Karpas-422 (cell line): ENCODE measurements at regions not wholly inside any gene's neighbourhood (a gene's known extent, or its start where the extent isn't known, plus 50 kb on each side); places are given as distances from the start of the nearest gene placed in this dataset.

Experiments used
- DNase-seq: peaks from one replicate; pipeline ENCODE4 v3.0.0-alpha.2; 2015
- H2AFZ ChIP-seq: fragments of 200-600 bp; sonication (generic); 2 replicates; pipeline ENCODE4 v1.6.1; 2014; ENCODE audit warnings: antibody characterized with exemption, low read length, mixed read lengths
- H3K27ac ChIP-seq: fragments of 200-600 bp; sonication (generic); 2 replicates; pipeline ENCODE4 v1.5.1; 2014; ENCODE audit warnings: mild to moderate bottlenecking, low read length, moderate library complexity
- H3K27me3 ChIP-seq: fragments of 200-600 bp; sonication (generic); 2 replicates; pipeline ENCODE4 v1.6.1; 2014; ENCODE audit warnings: low read length, mixed read lengths
- H3K36me3 ChIP-seq: fragments of 200-600 bp; sonication (generic); 2 replicates; pipeline ENCODE4 v1.6.1; 2014; ENCODE audit warnings: low read length, mixed read lengths; ENCODE audit not compliant: insufficient read depth
- H3K4me1 ChIP-seq: fragments of 200-600 bp; sonication (generic); 2 replicates; pipeline ENCODE4 v1.6.1; 2014; ENCODE audit warnings: mild to moderate bottlenecking, low read length, mixed read lengths
- H3K4me2 ChIP-seq: fragments of 200-600 bp; sonication (generic); 2 replicates; pipeline ENCODE4 v1.6.1; 2014; ENCODE audit warnings: low read length, low read depth, mild to moderate bottlenecking; ENCODE audit not compliant: poor library complexity, severe bottlenecking
- H3K4me3 ChIP-seq: fragments of 200-600 bp; sonication (generic); 2 replicates; pipeline ENCODE4 v1.5.1; 2014; ENCODE audit warnings: mild to moderate bottlenecking, antibody characterized with exemption, low read length, mixed read lengths
- H3K79me2 ChIP-seq: fragments of 200-600 bp; sonication (generic); 2 replicates; pipeline ENCODE4 v1.6.1; 2014; ENCODE audit warnings: mild to moderate bottlenecking, low read length, mixed read lengths
- H3K9ac ChIP-seq: fragments of 200-600 bp; sonication (generic); 2 replicates; pipeline ENCODE4 v1.6.0; 2014; ENCODE audit warnings: low read length
- H3K9me2 ChIP-seq: fragments of 200-600 bp; sonication (generic), shearing (Covaris generic); replicated peaks from 2 replicates; pipeline ENCODE4 v1.6.0; 2014; ENCODE audit warnings: mild to moderate bottlenecking, low read length, moderate library complexity; ENCODE audit not compliant: insufficient read depth
- H3K9me3 ChIP-seq: fragments of 300-700, 200-600 bp; sonication (generic); 2 replicates; pipeline ENCODE4 v1.6.1; 2014; ENCODE audit warnings: low read length, mixed read lengths
- H4K20me1 ChIP-seq: fragments of 200-600 bp; sonication (generic); 2 replicates; pipeline ENCODE4 v1.6.1; 2014; ENCODE audit warnings: mild to moderate bottlenecking, antibody characterized with exemption, low read length, low read depth; ENCODE audit not compliant: insufficient read depth

DNA sequence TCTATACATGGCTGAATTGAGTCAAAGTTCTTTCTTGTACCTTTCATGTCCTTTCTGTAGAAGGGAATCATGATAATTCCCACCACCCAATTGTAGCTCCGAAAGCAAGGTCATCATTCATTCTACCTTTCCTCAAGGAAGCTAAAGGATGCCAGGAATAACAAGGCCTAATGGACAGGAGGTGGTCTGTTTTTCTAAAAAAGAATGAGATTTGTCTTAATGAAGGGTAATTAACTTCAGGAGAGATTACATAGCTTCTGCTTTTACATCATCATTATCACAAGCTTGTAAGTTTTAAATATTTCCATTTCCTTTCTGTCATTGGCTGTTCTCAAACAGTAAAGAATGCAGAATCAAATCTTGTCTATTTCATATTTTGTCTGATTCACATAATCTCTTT lies 249.5 kb upstream of the SORCS1 start:
- Histone ChIP-seq H3K4me2 (no peak overlapping the region), H3K36me3 (no peaks in the 10 kb centered on the region), H3K27ac (no peak overlapping the region), H3K27me3 (no peaks in the 10 kb centered on the region), H3K9me2 (no peaks in the 10 kb centered on the region), H3K79me2 (no peaks in the 10 kb centered on the region), H3K4me1 (no peaks in the 10 kb centered on the region), H3K9ac (no peak overlapping the region), H2AFZ (no peak overlapping the region), H4K20me1 (no peaks in the 10 kb centered on the region), H3K4me3 (no peak overlapping the region), H3K9me3 (peaks cover 7% of the 10 kb centered on the region; the same call in 1 of the 2 replicates)
- no peak for DNase-seq

GRCh38 chr10:107409522-107409921 lies 245.0 kb upstream of the SORCS1 start:
- no peak overlapping the region for H3K4me2 ChIP-seq
- no peaks in the 10 kb centered on the region for H3K4me1 ChIP-seq
- H3K9ac ChIP-seq, result no peak overlapping the region
- no peak overlapping the region for H3K4me3 ChIP-seq
- H4K20me1 ChIP-seq, result no peaks in the 10 kb centered on the region
- peaks cover 7% of the 10 kb centered on the region for H3K9me3 ChIP-seq
- no peaks in the 10 kb centered on the region for H3K9me2 ChIP-seq
- H3K36me3 ChIP-seq, result no peaks in the 10 kb centered on the region
- DNase-seq, result no peak
- H3K27ac ChIP-seq, result no peak overlapping the region
- H3K79me2 ChIP-seq, result no peaks in the 10 kb centered on the region
- H2AFZ ChIP-seq, result no peak overlapping the region
- H3K27me3 ChIP-seq, result no peaks in the 10 kb centered on the region

DNA sequence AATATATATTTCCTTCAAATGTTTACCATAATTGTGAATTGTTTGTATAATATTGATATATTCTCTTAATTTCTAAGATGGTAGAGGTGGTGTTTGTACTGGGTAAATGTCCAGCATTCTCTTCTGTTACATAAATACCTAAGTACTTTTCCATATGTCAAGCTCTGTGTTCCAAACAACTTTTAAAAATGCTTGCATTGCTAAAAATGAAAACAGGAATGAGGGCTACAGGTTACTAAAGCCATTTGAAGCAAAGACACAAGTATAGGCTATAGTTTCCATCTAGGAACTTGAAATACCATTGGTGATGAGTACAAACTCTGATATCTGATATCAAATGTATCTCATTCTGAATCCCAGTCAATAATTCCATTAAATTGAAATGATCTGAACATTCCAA lies 233.6 kb upstream of the SORCS1 start:
- Histone ChIP-seq H3K4me2 (no peak overlapping the region), H3K9ac (no peak overlapping the region), H3K9me3 (peaks cover 23% of the 10 kb centered on the region), H3K9me2 (no peaks in the 10 kb centered on the region), H4K20me1 (no peaks in the 10 kb centered on the region), H3K79me2 (no peaks in the 10 kb centered on the region), H2AFZ (no peak overlapping the region), H3K27ac (no peak overlapping the region), H3K4me1 (no peaks in the 10 kb centered on the region), H3K36me3 (no peaks in the 10 kb centered on the region), H3K27me3 (no peaks in the 10 kb centered on the region), H3K4me3 (no peak overlapping the region)
- no peak for DNase-seq

- H3K4me1 ChIP-seq, result no peaks in the 10 kb centered on the region
- H3K9me2 ChIP-seq, result no peaks in the 10 kb centered on the region
- H3K4me3 ChIP-seq, result no peak overlapping the region
- H3K36me3 ChIP-seq, result no peaks in the 10 kb centered on the region
- no peak for DNase-seq
- no peak overlapping the region for H2AFZ ChIP-seq
- no peak overlapping the region for H3K4me2 ChIP-seq
- no peaks in the 10 kb centered on the region for H3K27me3 ChIP-seq
- H3K27ac ChIP-seq, result no peak overlapping the region
- H3K9me3 ChIP-seq, result peaks cover 24% of the 10 kb centered on the region
- no peaks in the 10 kb centered on the region for H3K79me2 ChIP-seq
- H4K20me1 ChIP-seq, result no peaks in the 10 kb centered on the region
- H3K9ac ChIP-seq, result no peak overlapping the region
Measured at GRCh38 chr10:107391901-107392300, 227.4 kb upstream of the SORCS1 start.

- no peaks in the 10 kb centered on the region for H3K4me1 ChIP-seq
- peaks cover 33% of the 10 kb centered on the region for H3K9me3 ChIP-seq
- H3K27ac ChIP-seq, result no peak overlapping the region
- H3K9ac ChIP-seq, result no peak overlapping the region
- H3K4me2 ChIP-seq, result no peak overlapping the region
- no peak overlapping the region for H2AFZ ChIP-seq
- no peak overlapping the region for H3K4me3 ChIP-seq
- no peaks in the 10 kb centered on the region for H4K20me1 ChIP-seq
- H3K79me2 ChIP-seq, result no peaks in the 10 kb centered on the region
- H3K9me2 ChIP-seq, result no peaks in the 10 kb centered on the region
- no peaks in the 10 kb centered on the region for H3K27me3 ChIP-seq
- DNase-seq, result no peak
- no peaks in the 10 kb centered on the region for H3K36me3 ChIP-seq
Measured at GRCh38 chr10:107390563-107390962, 226.1 kb upstream of the SORCS1 start.

DNA sequence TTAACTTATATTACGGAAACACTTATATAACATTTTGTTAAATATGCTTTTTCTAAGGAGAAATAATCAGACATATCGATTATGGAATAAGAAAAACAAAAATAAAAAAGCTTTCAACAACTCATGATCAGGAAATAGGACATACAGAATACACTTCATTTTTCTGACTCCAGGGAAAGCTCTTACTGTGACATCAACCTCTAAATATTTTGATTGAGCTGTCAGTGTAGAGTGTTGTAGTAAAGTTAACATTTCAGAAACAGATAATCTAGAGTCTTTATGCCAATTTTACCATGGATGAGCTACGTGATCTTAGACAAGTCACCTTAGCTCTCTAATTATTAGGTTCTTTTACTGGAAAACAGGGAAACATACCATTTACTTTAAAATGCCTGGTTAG lies 218.9 kb upstream of the SORCS1 start:
- Histone ChIP-seq H3K9me3 (peaks cover 42% of the 10 kb centered on the region), H3K4me2 (no peak overlapping the region), H3K9ac (no peak overlapping the region), H3K27me3 (no peaks in the 10 kb centered on the region), H3K36me3 (no peaks in the 10 kb centered on the region), H3K27ac (no peak overlapping the region), H2AFZ (no peak overlapping the region), H3K79me2 (no peaks in the 10 kb centered on the region), H3K4me1 (no peaks in the 10 kb centered on the region), H3K9me2 (no peaks in the 10 kb centered on the region), H4K20me1 (no peaks in the 10 kb centered on the region), H3K4me3 (no peak overlapping the region)
- no peak for DNase-seq

GRCh38 chr10:107379601-107380000 lies 215.1 kb upstream of the SORCS1 start:
- Histone ChIP-seq H2AFZ (no peak overlapping the region), H3K9me3 (peaks cover 38% of the 10 kb centered on the region), H3K4me1 (no peaks in the 10 kb centered on the region), H3K4me3 (no peak overlapping the region), H3K27ac (no peak overlapping the region), H3K36me3 (no peaks in the 10 kb centered on the region), H3K4me2 (no peak overlapping the region), H3K9me2 (no peaks in the 10 kb centered on the region), H3K27me3 (no peaks in the 10 kb centered on the region), H3K79me2 (no peaks in the 10 kb centered on the region), H4K20me1 (no peaks in the 10 kb centered on the region), H3K9ac (no peak overlapping the region)
- DNase-seq, result no peak

DNA sequence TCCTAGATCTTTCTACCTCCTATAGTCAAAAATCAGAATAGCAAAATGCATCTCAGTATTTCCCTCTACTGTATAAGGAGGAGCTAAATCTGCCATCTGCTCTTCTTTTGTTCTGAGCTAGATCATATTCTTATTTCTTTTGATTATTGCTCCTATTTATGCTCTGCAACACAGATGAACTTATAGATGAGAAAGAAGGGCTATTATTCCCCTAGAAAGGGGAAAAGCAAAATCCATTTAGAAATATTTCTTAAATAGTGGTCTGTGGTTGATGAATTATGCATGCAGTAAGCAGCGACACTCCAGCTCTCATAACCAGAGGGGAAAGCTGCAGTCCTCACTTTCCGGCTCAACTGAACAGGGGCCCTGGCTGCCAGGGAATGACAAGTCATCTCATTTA lies 207.3 kb upstream of the SORCS1 start:
- no peaks in the 10 kb centered on the region for H3K4me1 ChIP-seq
- H3K27ac ChIP-seq, result no peak overlapping the region
- H3K4me2 ChIP-seq, result no peak overlapping the region
- no peak for DNase-seq
- H3K79me2 ChIP-seq, result no peaks in the 10 kb centered on the region
- H3K36me3 ChIP-seq, result no peaks in the 10 kb centered on the region
- H3K27me3 ChIP-seq, result no peaks in the 10 kb centered on the region
- H3K9ac ChIP-seq, result no peak overlapping the region
- H2AFZ ChIP-seq, result no peak overlapping the region
- no peaks in the 10 kb centered on the region for H4K20me1 ChIP-seq
- H3K4me3 ChIP-seq, result no peak overlapping the region
- H3K9me2 ChIP-seq, result no peaks in the 10 kb centered on the region
- H3K9me3 ChIP-seq, result peaks cover 29% of the 10 kb centered on the region; the same call in 1 of the 2 replicates

GRCh38 chr10:107364872-107365271 lies 200.4 kb upstream of the SORCS1 start:
- H3K9me2 ChIP-seq, result no peaks in the 10 kb centered on the region
- no peak overlapping the region for H3K4me3 ChIP-seq
- no peaks in the 10 kb centered on the region for H3K27me3 ChIP-seq
- no peak overlapping the region for H3K9ac ChIP-seq
- no peak overlapping the region for H3K4me2 ChIP-seq
- H3K9me3 ChIP-seq, result peaks cover 21% of the 10 kb centered on the region
- DNase-seq, result no peak
- H2AFZ ChIP-seq, result no peak overlapping the region
- no peaks in the 10 kb centered on the region for H3K79me2 ChIP-seq
- no peaks in the 10 kb centered on the region for H4K20me1 ChIP-seq
- H3K36me3 ChIP-seq, result no peaks in the 10 kb centered on the region
- no peaks in the 10 kb centered on the region for H3K4me1 ChIP-seq
- no peak overlapping the region for H3K27ac ChIP-seq
